ENCODE measurements at regions not wholly inside any gene's neighbourhood (a gene's known extent, or its start where the extent isn't known, plus 50 kb on each side); places are given as distances from the start of the nearest gene placed in this dataset.

- TF ChIP-seq RFX5 (IDR thresholded peaks at IDR 0.05; ENCODE audit: low read length) (no peak), CTCF (IDR thresholded peaks at IDR 0.05) (no peak), YY1 (IDR thresholded peaks at IDR 0.05; ENCODE audit: low read depth) (no peak), MXI1 (IDR thresholded peaks at IDR 0.05; ENCODE audit: low read depth, low read length) (no peak), POLR2AphosphoS5 (IDR thresholded peaks at IDR 0.05; ENCODE audit: low read depth, low read length) (no peak), GABPA (IDR thresholded peaks at IDR 0.05; ENCODE audit: low read depth) (no peak), EP300 (IDR thresholded peaks at IDR 0.05; ENCODE audit: borderline replicate concordance in 1 of 2, low read depth in 1 of 2, low read length in 1 of 2) (no peak), IRF3 (IDR thresholded peaks at IDR 0.05; ENCODE audit: low read depth, low read length) (no peak), USF2 (IDR thresholded peaks at IDR 0.05; ENCODE audit: borderline replicate concordance, low read depth, low read length) (no peak), GATA2 (CRISPR knock-in tag; IDR thresholded peaks at IDR 0.05) (no peak)
Measured at GRCh38 chr11:14577292-14577691, 57.1 kb upstream of the PSMA1 start.

All from SK-N-SH (cell line).